ENCODE measurements at regions not wholly inside any gene's neighbourhood (a gene's known extent, or its start where the extent isn't known, plus 50 kb on each side); places are given as distances from the start of the nearest gene placed in this dataset.

DNA sequence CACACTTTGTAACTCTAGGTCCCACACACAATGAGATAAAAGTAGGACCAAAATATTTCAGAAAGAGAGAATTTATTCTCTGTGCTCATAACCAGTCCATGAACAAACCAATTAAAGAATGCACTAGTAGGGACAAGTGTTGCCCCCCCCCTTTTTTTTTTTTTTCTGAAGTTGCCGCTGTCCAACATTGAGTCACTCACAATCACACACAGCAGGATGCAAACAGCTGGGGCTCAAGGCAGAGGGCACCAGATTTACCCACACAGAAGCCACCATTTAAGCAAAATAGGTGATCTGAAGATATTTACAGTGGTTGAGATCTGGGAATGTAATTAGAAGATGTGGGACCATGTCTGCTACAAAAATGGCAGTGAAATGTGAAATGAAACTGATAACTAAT is 850.9 kb upstream of the SLIT2 start:
- H3K27ac ChIP-seq (ENCODE audit: low read length), result no peak overlapping the region
- ChIA-PET CTCF (no interaction called here), POLR2A (no interaction called here)
- no peak for DNase-seq (ENCODE audit: low read depth, low spot score)
- no peak overlapping the region for H3K4me3 ChIP-seq (ENCODE audit: low read depth in 2 of 2, low read length in 2 of 2)
- TF ChIP-seq TCF7L2 (IDR thresholded peaks at IDR 0.05; ENCODE audit: low read depth, low read length), result no peak
- TF ChIP-seq, protein P1, sequence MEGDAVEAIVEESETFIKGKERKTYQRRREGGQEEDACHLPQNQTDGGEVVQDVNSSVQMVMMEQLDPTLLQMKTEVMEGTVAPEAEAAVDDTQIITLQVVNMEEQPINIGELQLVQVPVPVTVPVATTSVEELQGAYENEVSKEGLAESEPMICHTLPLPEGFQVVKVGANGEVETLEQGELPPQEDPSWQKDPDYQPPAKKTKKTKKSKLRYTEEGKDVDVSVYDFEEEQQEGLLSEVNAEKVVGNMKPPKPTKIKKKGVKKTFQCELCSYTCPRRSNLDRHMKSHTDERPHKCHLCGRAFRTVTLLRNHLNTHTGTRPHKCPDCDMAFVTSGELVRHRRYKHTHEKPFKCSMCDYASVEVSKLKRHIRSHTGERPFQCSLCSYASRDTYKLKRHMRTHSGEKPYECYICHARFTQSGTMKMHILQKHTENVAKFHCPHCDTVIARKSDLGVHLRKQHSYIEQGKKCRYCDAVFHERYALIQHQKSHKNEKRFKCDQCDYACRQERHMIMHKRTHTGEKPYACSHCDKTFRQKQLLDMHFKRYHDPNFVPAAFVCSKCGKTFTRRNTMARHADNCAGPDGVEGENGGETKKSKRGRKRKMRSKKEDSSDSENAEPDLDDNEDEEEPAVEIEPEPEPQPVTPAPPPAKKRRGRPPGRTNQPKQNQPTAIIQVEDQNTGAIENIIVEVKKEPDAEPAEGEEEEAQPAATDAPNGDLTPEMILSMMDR (IDR thresholded peaks at IDR 0.05), result no peak
- no peak for TF ChIP-seq SIN3A (IDR thresholded peaks at IDR 0.05; ENCODE audit: borderline replicate concordance, insufficient read depth, low read depth, low read length)
- TF ChIP-seq POLR2AphosphoS5 (IDR thresholded peaks at IDR 0.05; ENCODE audit: low read depth, low read length), result no peak
- TF ChIP-seq, protein P2, sequence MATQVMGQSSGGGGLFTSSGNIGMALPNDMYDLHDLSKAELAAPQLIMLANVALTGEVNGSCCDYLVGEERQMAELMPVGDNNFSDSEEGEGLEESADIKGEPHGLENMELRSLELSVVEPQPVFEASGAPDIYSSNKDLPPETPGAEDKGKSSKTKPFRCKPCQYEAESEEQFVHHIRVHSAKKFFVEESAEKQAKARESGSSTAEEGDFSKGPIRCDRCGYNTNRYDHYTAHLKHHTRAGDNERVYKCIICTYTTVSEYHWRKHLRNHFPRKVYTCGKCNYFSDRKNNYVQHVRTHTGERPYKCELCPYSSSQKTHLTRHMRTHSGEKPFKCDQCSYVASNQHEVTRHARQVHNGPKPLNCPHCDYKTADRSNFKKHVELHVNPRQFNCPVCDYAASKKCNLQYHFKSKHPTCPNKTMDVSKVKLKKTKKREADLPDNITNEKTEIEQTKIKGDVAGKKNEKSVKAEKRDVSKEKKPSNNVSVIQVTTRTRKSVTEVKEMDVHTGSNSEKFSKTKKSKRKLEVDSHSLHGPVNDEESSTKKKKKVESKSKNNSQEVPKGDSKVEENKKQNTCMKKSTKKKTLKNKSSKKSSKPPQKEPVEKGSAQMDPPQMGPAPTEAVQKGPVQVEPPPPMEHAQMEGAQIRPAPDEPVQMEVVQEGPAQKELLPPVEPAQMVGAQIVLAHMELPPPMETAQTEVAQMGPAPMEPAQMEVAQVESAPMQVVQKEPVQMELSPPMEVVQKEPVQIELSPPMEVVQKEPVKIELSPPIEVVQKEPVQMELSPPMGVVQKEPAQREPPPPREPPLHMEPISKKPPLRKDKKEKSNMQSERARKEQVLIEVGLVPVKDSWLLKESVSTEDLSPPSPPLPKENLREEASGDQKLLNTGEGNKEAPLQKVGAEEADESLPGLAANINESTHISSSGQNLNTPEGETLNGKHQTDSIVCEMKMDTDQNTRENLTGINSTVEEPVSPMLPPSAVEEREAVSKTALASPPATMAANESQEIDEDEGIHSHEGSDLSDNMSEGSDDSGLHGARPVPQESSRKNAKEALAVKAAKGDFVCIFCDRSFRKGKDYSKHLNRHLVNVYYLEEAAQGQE (IDR thresholded peaks at IDR 0.05; ENCODE audit: insufficient read depth in 1 of 2, low read depth in 2 of 2, low read length in 1 of 2), result no peak
- intact Hi-C loops (cut with micrococcal nuclease; ENCODE audit: unreplicated experiment) (no loop called here), in situ Hi-C loops (cut with HindIII; ENCODE audit: low pct_unique_long_range_greater_than_20kb, low sequenced_read_pairs) (no loop called here)
- no peaks in the 10 kb centered on the region for H3K36me3 ChIP-seq (ENCODE audit: control insufficient read depth, insufficient read depth, low read length)
- ATAC-seq, result no peak
- H3K27me3 ChIP-seq (ENCODE audit: control insufficient read depth, insufficient read depth, low read length), result no peaks in the 10 kb centered on the region
- no TSS peak for BruUV-seq (replicated peaks)
- H3K4me1 ChIP-seq (ENCODE audit: control insufficient read depth, insufficient read depth, low read length), result no peaks in the 10 kb centered on the region
- H3K9me3 ChIP-seq (ENCODE audit: control insufficient read depth, insufficient read depth, low read depth, low read length), result no peaks in the 10 kb centered on the region

DNA sequence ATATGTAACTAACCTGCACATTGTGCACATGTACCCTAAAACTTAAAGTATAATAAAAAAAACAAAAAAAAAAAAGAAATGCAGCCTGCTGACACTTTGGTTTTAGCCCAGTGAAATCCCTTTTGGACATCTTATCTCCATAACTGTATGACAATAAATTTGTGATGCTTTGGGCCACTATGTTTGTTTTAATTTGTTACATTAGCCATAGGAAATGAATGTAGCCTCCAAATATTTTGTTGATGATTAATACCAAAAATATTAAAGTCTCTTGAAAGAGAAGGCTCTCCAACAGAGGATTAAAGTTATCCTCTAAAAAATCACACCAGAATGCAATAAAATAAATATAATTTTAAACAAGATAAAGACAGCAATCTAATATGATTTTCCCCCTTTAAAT is 852.7 kb upstream of the SLIT2 start:
- CTCF ChIA-PET, result no interaction called here
- DNase-seq (ENCODE audit: low read depth, low spot score) (no peak), ATAC-seq (no peak)
- Histone ChIP-seq H3K4me1 (ENCODE audit: control insufficient read depth, insufficient read depth, low read length) (no peaks in the 10 kb centered on the region), H3K27me3 (ENCODE audit: control insufficient read depth, insufficient read depth, low read length) (no peaks in the 10 kb centered on the region), H3K9me3 (ENCODE audit: control insufficient read depth, insufficient read depth, low read depth, low read length) (no peaks in the 10 kb centered on the region), H3K27ac (ENCODE audit: low read length) (no peak overlapping the region), H3K4me3 (ENCODE audit: low read depth in 2 of 2, low read length in 2 of 2) (no peak overlapping the region), H3K36me3 (ENCODE audit: control insufficient read depth, insufficient read depth, low read length) (no peaks in the 10 kb centered on the region)
- POLR2A ChIA-PET, result no interaction called here
- intact Hi-C loops (cut with micrococcal nuclease; ENCODE audit: unreplicated experiment), result no loop called here
- no TSS peak for BruUV-seq (replicated peaks)
- no peak for TF ChIP-seq POLR2AphosphoS5 (IDR thresholded peaks at IDR 0.05; ENCODE audit: low read depth, low read length)
- TF ChIP-seq, protein P2 (IDR thresholded peaks at IDR 0.05; ENCODE audit: insufficient read depth in 1 of 2, low read depth in 2 of 2, low read length in 1 of 2), result no peak
- TF ChIP-seq TCF7L2 (IDR thresholded peaks at IDR 0.05; ENCODE audit: low read depth, low read length), result no peak
- TF ChIP-seq SIN3A (IDR thresholded peaks at IDR 0.05; ENCODE audit: borderline replicate concordance, insufficient read depth, low read depth, low read length), result no peak
- TF ChIP-seq, protein P1 (IDR thresholded peaks at IDR 0.05), result no peak
- in situ Hi-C loops (cut with HindIII; ENCODE audit: low pct_unique_long_range_greater_than_20kb, low sequenced_read_pairs), result no loop called here

Data from Panc1 (cell line).